ENCODE measurements at regions not wholly inside any gene's neighbourhood (a gene's known extent, or its start where the extent isn't known, plus 50 kb on each side); places are given as distances from the start of the nearest gene placed in this dataset.

DNA sequence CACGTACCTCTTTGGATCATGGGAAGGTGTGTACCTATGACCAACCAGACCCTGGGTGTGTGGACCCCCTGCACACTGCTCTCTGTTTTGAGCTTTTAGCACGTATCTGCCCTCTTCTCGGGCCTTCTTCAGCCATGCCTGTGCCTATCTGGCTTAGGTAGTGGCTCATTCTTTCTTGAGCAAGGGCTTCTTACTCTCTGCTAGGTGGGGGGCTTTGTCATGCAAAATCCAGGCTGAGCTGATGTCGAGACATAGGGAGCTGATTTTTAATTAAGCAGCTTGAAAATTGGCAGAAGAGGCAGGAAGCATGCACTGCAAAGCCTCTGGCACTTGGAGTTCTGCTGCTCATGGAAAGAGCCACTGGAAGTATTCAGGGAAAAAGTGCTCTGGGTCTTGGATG is 181.6 kb upstream of the IRX6 start:
- TF ChIP-seq, protein P1, sequence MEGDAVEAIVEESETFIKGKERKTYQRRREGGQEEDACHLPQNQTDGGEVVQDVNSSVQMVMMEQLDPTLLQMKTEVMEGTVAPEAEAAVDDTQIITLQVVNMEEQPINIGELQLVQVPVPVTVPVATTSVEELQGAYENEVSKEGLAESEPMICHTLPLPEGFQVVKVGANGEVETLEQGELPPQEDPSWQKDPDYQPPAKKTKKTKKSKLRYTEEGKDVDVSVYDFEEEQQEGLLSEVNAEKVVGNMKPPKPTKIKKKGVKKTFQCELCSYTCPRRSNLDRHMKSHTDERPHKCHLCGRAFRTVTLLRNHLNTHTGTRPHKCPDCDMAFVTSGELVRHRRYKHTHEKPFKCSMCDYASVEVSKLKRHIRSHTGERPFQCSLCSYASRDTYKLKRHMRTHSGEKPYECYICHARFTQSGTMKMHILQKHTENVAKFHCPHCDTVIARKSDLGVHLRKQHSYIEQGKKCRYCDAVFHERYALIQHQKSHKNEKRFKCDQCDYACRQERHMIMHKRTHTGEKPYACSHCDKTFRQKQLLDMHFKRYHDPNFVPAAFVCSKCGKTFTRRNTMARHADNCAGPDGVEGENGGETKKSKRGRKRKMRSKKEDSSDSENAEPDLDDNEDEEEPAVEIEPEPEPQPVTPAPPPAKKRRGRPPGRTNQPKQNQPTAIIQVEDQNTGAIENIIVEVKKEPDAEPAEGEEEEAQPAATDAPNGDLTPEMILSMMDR (IDR thresholded peaks at IDR 0.05; ENCODE audit: insufficient read depth, low read depth, low read length): no peak
- no peak for TF ChIP-seq EZH2 (IDR thresholded peaks at IDR 0.05; ENCODE audit: insufficient read depth, low read length)
